Spleen (tissue), 11 donors: ENCODE measurements at regions not wholly inside any gene's neighbourhood (a gene's known extent, or its start where the extent isn't known, plus 50 kb on each side); places are given as distances from the start of the nearest gene placed in this dataset.

Experiments
- DNase-seq: peaks from one replicate; pipeline ENCODE4 v3.0.0-alpha.2; 2020
- H3K27ac ChIP-seq, 8 donors: fragments of 200-600 bp; sonication (generic) in 7 of 8; 1 replicate in 4 of 8; 2 replicates in 4 of 8; pipeline versions ENCODE4 v1.5.0 to v1.8.0; 2016 to 2021; ENCODE audit warnings: inconsistent platforms in 4 of 8, mild to moderate bottlenecking in 4 of 8, moderate library complexity in 1 of 8
- H3K27me3 ChIP-seq, 7 donors: fragments of 200-600 bp; sonication (generic) in 6 of 7; replicated peaks in 1 of 7; 1 replicate in 4 of 7; 2 replicates in 3 of 7; pipeline versions ENCODE4 v1.5.0 to v1.8.0; 2016 to 2021; ENCODE audit warnings: inconsistent platforms in 3 of 7, mild to moderate bottlenecking in 1 of 7
- H3K36me3 ChIP-seq, 6 donors: fragments of 200-600 bp; sonication (generic) in 5 of 6; 1 replicate in 4 of 6; 2 replicates in 2 of 6; pipeline versions ENCODE4 v1.5.0 to v1.8.0; 2016 to 2021; ENCODE audit warnings: inconsistent platforms in 2 of 6
- H3K4me1 ChIP-seq, 6 donors: fragments of 200-600 bp; sonication (generic) in 5 of 6; 1 replicate in 3 of 6; 2 replicates in 3 of 6; pipeline versions ENCODE4 v1.5.0 to v1.8.0; 2016 to 2021; ENCODE audit warnings: inconsistent platforms in 3 of 6
- H3K4me3 ChIP-seq, 8 donors: fragments of 200-600 bp; sonication (generic) in 7 of 8; 1 replicate in 4 of 8; 2 replicates in 4 of 8; pipeline versions ENCODE4 v1.5.0 to v1.8.0; 2016 to 2021; ENCODE audit warnings: inconsistent platforms in 4 of 8, mild to moderate bottlenecking in 4 of 8, moderate library complexity in 2 of 8
- H3K9me3 ChIP-seq, 8 donors: fragments of 200-600 bp; sonication (generic) in 7 of 8; 1 replicate in 4 of 8; 2 replicates in 4 of 8; pipeline versions ENCODE4 v1.5.0 to v1.8.0; 2016 to 2021; ENCODE audit warnings: inconsistent platforms in 4 of 8
- POLR2A ChIP-seq, 3 donors: fragments of 450-650 bp; IDR thresholded peaks; one replicate each; pipeline ENCODE4 v1.5.1; 2017; ENCODE audit warnings: antibody characterized with exemption in 3 of 3, mild to moderate bottlenecking in 1 of 3
- POLR2AphosphoS5 ChIP-seq, 3 donors: sonication (generic); formaldehyde crosslinking; IDR thresholded peaks; one replicate each; pipeline ENCODE4 v1.5.1; 2017; ENCODE audit warnings: antibody characterized with exemption in 3 of 3
- WGBS, 5 donors: extraction: QIAGEN DNeasy Blood & Tissue Kit in 3 of 5; methylation state at CpG; one replicate each; pipeline versions ENCODE4 v1.1.5 to v1.1.7; 2013 to 2018; 5-methylcytosine and 5-hydroxymethylcytosine counted together
- intact Hi-C: fragments of 100-400 bp; cut with DNase I; formaldehyde crosslinking; loops from one replicate; pipeline ENCODE4 v1.15.0; 2023; ENCODE audit warnings: low total_unique reads
- TF ChIP-seq, protein P1 (sequence below), 11 experiments: fragments of 200-600 bp in 7 of 11; fragments of 450-650 bp in 4 of 11; sonication (generic) in 4 of 11; IDR thresholded peaks in 8 of 11; conservative IDR thresholded peaks in 3 of 11; 1 replicate in 7 of 11; 2 replicates in 4 of 11; pipeline versions ENCODE4 v1.4.0 to v1.8.0; 2016 to 2021; ENCODE audit warnings: antibody characterized with exemption in 11 of 11, inconsistent platforms in 4 of 11, mild to moderate bottlenecking in 1 of 11
- donor health status: healthy with polysubstance abuse.
- donor health status: DM: no; HTN: no; CAD: no; lungs with moderate emphysema.
- donor health status: DM: no; HTN: no; CAD: no.
- donor health status: Bipolar disorder and iron deficiency.
- donor health status: healthy.
- donor health status: DM: no; HTN: no; CAD: no.
- donor health status: DM: yes; HTN: yes; CAD: no.

DNA sequence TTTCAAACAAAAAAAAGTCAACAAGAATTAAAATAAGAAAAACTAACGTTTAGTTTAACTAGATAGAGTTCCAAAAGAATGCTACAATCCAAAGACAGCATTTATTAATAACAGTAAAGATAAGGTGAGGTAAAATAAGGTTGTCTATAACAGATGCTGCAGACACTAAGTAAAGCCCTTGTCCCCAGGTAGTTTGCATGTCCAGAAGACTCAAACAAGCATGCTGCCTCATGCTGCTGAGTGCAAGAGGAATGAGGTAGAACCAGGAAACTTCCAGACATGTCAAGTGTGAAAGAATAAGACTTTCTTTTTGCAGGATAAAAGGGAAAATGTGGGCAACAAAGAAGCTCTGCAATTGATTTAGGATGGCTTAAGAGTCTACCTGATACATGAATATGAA lies 439.2 kb downstream of the PLOD2 start:
- Histone ChIP-seq H3K27me3 (no peaks in the 10 kb centered on the region), H3K4me1 (no peaks in the 10 kb centered on the region), H3K9me3 (no peaks in the 10 kb centered on the region), H3K4me3 (no peak overlapping the region), H3K36me3 (no peaks in the 10 kb centered on the region), H3K27ac (no peak overlapping the region)
- no peak for DNase-seq
- 75 to 91% (median 83%) methylated on average over 1 of the region's 1 CpG for whole genome bisulfite sequencing, 5 donors
- intact Hi-C loops = no loop called here
- TF ChIP-seq, protein P1, sequence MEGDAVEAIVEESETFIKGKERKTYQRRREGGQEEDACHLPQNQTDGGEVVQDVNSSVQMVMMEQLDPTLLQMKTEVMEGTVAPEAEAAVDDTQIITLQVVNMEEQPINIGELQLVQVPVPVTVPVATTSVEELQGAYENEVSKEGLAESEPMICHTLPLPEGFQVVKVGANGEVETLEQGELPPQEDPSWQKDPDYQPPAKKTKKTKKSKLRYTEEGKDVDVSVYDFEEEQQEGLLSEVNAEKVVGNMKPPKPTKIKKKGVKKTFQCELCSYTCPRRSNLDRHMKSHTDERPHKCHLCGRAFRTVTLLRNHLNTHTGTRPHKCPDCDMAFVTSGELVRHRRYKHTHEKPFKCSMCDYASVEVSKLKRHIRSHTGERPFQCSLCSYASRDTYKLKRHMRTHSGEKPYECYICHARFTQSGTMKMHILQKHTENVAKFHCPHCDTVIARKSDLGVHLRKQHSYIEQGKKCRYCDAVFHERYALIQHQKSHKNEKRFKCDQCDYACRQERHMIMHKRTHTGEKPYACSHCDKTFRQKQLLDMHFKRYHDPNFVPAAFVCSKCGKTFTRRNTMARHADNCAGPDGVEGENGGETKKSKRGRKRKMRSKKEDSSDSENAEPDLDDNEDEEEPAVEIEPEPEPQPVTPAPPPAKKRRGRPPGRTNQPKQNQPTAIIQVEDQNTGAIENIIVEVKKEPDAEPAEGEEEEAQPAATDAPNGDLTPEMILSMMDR (IDR thresholded peaks at IDR 0.05 in 8 of 11, conservative IDR thresholded peaks at IDR 0.05 in 3 of 11) = no peak
- no peak for TF ChIP-seq POLR2AphosphoS5 (IDR thresholded peaks at IDR 0.05)
- no peak for TF ChIP-seq POLR2A (IDR thresholded peaks at IDR 0.05)

- no peaks in the 10 kb centered on the region for H3K9me3 ChIP-seq
- no peaks in the 10 kb centered on the region for H3K4me1 ChIP-seq
- no peaks in the 10 kb centered on the region for H3K36me3 ChIP-seq
- no peaks in the 10 kb centered on the region for H3K27me3 ChIP-seq
- intact Hi-C loops = no loop called here
- TF ChIP-seq POLR2A (IDR thresholded peaks at IDR 0.05) (no peak), POLR2AphosphoS5 (IDR thresholded peaks at IDR 0.05) (no peak)
- TF ChIP-seq, protein P1 (IDR thresholded peaks at IDR 0.05 in 8 of 11, conservative IDR thresholded peaks at IDR 0.05 in 3 of 11) = no peak
- no peak for DNase-seq
- no peak overlapping the region for H3K4me3 ChIP-seq
- no peak overlapping the region for H3K27ac ChIP-seq
- 89 to 95% (median 90%) methylated on average over 3 of the region's 3 CpGs for WGBS, 5 donors
These were observed 433.5 kb downstream of the PLOD2 start for GRCh38 chr3:145727476-145727875.

- DNase-seq = no peak
- intact Hi-C loops = no loop called here
These were observed 425.4 kb downstream of the PLOD2 start for GRCh38 chr3:145735631-145736030.

DNA sequence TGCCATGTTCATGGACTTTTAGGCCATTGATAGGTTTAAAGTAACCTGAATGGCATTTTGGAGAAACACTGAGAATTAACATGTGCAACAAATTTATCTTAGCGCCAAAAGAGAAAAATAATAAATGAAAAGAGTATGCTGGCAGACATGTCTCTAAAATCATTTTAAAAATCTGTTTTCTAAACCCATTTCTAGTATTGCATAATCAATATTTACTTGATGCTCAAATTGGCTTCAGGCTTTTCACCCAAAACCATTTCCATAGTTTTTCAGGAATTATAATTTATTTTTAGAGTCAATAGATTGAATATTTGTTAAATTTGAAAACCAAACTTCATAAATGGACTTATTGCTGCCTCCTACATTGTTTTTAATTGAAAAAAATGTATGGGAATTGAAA lies 423.0 kb downstream of the PLOD2 start:
- intact Hi-C loops = no loop called here
- no peaks in the 10 kb centered on the region for H3K27me3 ChIP-seq
- H3K27ac ChIP-seq = no peak overlapping the region
- 93 to 100% (median 94%) methylated on average over 1 of the region's 1 CpG for WGBS, 5 donors
- H3K36me3 ChIP-seq = no peaks in the 10 kb centered on the region
- no peaks in the 10 kb centered on the region for H3K4me1 ChIP-seq
- no peaks in the 10 kb centered on the region for H3K9me3 ChIP-seq
- TF ChIP-seq POLR2AphosphoS5 (IDR thresholded peaks at IDR 0.05) = no peak
- TF ChIP-seq, protein P1 (IDR thresholded peaks at IDR 0.05 in 8 of 11, conservative IDR thresholded peaks at IDR 0.05 in 3 of 11) = no peak
- H3K4me3 ChIP-seq = no peak overlapping the region
- DNase-seq = no peak

More at GRCh38 chr3:145735631-145736030, 425.4 kb downstream of the PLOD2 start:
- H3K4me1 ChIP-seq = no peaks in the 10 kb centered on the region
- H3K27me3 ChIP-seq = no peaks in the 10 kb centered on the region
- TF ChIP-seq POLR2AphosphoS5 (IDR thresholded peaks at IDR 0.05) (no peak), POLR2A (IDR thresholded peaks at IDR 0.05) (no peak)
- TF ChIP-seq, protein P1 (IDR thresholded peaks at IDR 0.05 in 8 of 11, conservative IDR thresholded peaks at IDR 0.05 in 3 of 11) = no peak
- no peaks in the 10 kb centered on the region for H3K9me3 ChIP-seq
- H3K4me3 ChIP-seq = no peak overlapping the region
- H3K36me3 ChIP-seq = no peaks in the 10 kb centered on the region
- no peak overlapping the region for H3K27ac ChIP-seq
- 71 to 88% (median 85%) methylated on average over 2 of the region's 2 CpGs for WGBS, 5 donors
